ENCODE measurements at regions not wholly inside any gene's neighbourhood (a gene's known extent, or its start where the extent isn't known, plus 50 kb on each side); places are given as distances from the start of the nearest gene placed in this dataset.

GRCh38 chr5:162497455-162497854 lies 429.9 kb downstream of the GABRG2 start:
- Histone ChIP-seq H3K9ac (ENCODE audit: low read depth, low read length) (no peak overlapping the region), H2AK5ac (ENCODE audit: low read depth, low read length) (no peak overlapping the region), H2BK15ac (ENCODE audit: low read depth, low read length) (no peak overlapping the region), H3K4me1 (ENCODE audit: control insufficient read depth, insufficient read depth, low read length) (no peaks in the 10 kb centered on the region), H4K8ac (ENCODE audit: low read depth in 2 of 2, low read length in 2 of 2) (no peak overlapping the region), H4K20me1 (ENCODE audit: insufficient read depth, low read length) (no peaks in the 10 kb centered on the region), H2AK9ac (replicated peaks; ENCODE audit: low read depth, low read length, poor library complexity) (no peak overlapping the region), H3K9me3 (ENCODE audit: control insufficient read depth, insufficient read depth, low read length) (peaks cover 6% of the 10 kb centered on the region), H3K23ac (ENCODE audit: low read depth, low read length) (no peak overlapping the region), H3K4ac (ENCODE audit: low read depth, low read length) (no peak overlapping the region), H2BK20ac (ENCODE audit: low read depth, low read length) (no peak overlapping the region), H3K4me2 (ENCODE audit: low read depth, low read length) (no peak overlapping the region), H3K4me3 (ENCODE audit: insufficient read depth, low read depth, low read length) (no peak overlapping the region), H4K91ac (ENCODE audit: insufficient read depth, low read depth, low read length) (no peak overlapping the region), H2AFZ (replicated peaks; ENCODE audit: low read length, poor library complexity) (no peak overlapping the region), H3K9me1 (ENCODE audit: insufficient read depth, low read length) (no peaks in the 10 kb centered on the region), H3K79me1 (ENCODE audit: low read depth in 1 of 2, low read length in 2 of 2) (no peaks in the 10 kb centered on the region), H3K27me3 (ENCODE audit: control insufficient read depth, insufficient read depth, low read length) (no peaks in the 10 kb centered on the region), H2BK5ac (ENCODE audit: low read depth, low read length, poor library complexity, severe bottlenecking) (no peak overlapping the region), H4K5ac (ENCODE audit: low read depth, low read length) (no peak overlapping the region), H3K36me3 (ENCODE audit: control insufficient read depth, insufficient read depth, low read length) (no peaks in the 10 kb centered on the region), H3K27ac (ENCODE audit: insufficient read depth, low read length) (no peak overlapping the region), H2BK120ac (ENCODE audit: low read depth, low read length) (no peak overlapping the region), H3K18ac (ENCODE audit: low read depth, low read length) (no peak overlapping the region), H3K56ac (ENCODE audit: extremely low read depth, insufficient read depth, low read length) (no peak overlapping the region), H3K14ac (replicated peaks; ENCODE audit: low read depth, low read length) (no peak overlapping the region)
- WGBS, 2 experiments (ENCODE audit: extremely low coverage in 2 of 2, insufficient read length in 1 of 2): no CpG with 5 or more reads among the region's 3 CpGs
- TF ChIP-seq SMC3 (IDR thresholded peaks at IDR 0.05; ENCODE audit: low read depth, low read length): no peak
- no peak for TF ChIP-seq ELK1 (IDR thresholded peaks at IDR 0.05; ENCODE audit: borderline replicate concordance, low read depth, low read length)
- TF ChIP-seq USF2 (IDR thresholded peaks at IDR 0.05; ENCODE audit: low read depth, low read length): no peak
- ChIA-PET POLR2A (ENCODE audit: unreplicated experiment) (no interaction called here), CTCF (interaction anchor here (0.8 kb wide), 1 partner anchor 9 kb away, joined by 3 read pairs; no protein-coding TSS in a partner anchor)
- in situ Hi-C loops (cut with MboI; ENCODE audit: low sequenced_read_pairs): no loop called here
- DNase-seq (no peak), ATAC-seq (ENCODE audit: low read depth) (no peak)
- dilution Hi-C loops (cut with HindIII; ENCODE audit: low sequenced_read_pairs, unreplicated experiment): no loop called here
- no TSS peak for BruUV-seq (replicated peaks)
- intact Hi-C loops (cut with micrococcal nuclease): loop anchor here (10.0 kb wide), 1 partner anchor 1663 kb away; no protein-coding TSS in a partner anchor

Data from IMR-90 (cell line).